GM19351 (cell line): ENCODE measurements at regions not wholly inside any gene's neighbourhood (a gene's known extent, or its start where the extent isn't known, plus 50 kb on each side); places are given as distances from the start of the nearest gene placed in this dataset.

Experiments
- ATAC-seq: cut with Tn5 transposase; IDR thresholded peaks from one replicate; pipeline ENCODE4 v1.9.1; 2021; ENCODE audit warnings: mild to moderate bottlenecking, moderate library complexity; ENCODE audit not compliant: unreplicated experiment

GRCh38 chr11:80241766-80242165 is 800.9 kb upstream of the TENM4 start:
- no peak for ATAC-seq

DNA sequence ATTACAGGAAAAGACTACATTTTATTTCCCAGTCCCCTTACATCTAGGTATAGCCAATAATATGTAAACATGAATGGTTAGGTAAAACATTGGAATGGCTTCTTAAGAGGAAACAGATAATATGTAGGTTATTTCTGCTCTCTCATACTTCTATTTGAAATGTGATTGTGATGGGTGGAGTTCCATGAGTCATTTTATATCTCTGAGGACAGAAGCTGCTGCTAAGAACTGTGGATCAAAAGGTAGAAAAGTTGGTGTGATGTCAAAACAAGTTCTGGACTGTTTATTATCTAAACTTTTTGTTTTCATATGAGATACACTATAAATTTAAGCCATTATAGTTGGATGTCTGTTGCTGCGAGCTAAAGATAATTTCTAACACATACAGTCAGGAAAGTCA is 799.4 kb upstream of the TENM4 start:
- no peak for ATAC-seq

GRCh38 chr11:80239217-80239616 is 798.4 kb upstream of the TENM4 start:
- ATAC-seq: no peak

- no peak for ATAC-seq
These were observed 787.1 kb upstream of the TENM4 start for GRCh38 chr11:80227915-80228314.

DNA sequence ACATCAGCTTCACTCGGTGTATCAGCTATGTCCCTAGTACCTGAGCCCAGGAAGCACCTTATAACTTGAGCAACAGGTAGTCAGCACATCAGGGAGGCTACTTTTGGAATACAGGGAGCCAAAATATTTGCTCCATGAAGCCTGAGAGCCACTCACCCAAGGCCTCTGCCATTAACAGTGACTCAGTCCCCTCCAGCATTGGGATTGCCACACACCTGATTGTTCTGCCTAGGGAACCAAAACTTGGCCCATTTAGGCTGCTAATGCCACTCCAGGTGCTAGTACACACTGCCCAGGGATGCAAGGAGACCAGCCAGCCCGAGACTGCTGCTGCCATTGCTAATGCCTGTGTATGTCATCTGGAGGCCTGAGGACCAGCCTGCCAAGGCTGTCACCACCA is 773.6 kb upstream of the TENM4 start:
- ATAC-seq: no peak

- ATAC-seq: no peak
These were observed 770.8 kb upstream of the TENM4 start for GRCh38 chr11:80211673-80212072.

- ATAC-seq: no peak
These were observed 763.2 kb upstream of the TENM4 start for GRCh38 chr11:80204021-80204420.

- ATAC-seq: no peak
These were observed 756.2 kb upstream of the TENM4 start for GRCh38 chr11:80196932-80197554.

DNA sequence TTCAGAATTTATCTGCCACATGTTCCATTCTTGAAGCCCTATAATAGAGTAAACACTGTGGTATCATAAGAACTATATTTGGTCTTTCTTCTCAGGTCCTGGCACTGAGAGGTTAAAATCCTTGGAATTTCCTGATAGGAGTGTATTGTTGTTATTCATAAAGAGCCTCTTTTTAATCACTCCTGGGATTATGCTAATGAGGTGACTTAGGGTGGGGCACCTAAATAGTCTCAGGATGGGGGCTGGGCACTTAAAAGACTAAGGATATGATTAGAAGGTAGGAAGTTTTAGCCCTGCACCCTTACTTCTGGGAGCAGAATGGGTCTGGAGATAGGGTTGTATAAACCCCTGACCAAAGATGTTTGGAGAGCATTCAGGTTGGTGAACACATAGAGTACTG is 755.2 kb upstream of the TENM4 start:
- no peak for ATAC-seq

- ATAC-seq: no peak
These were observed 753.8 kb upstream of the TENM4 start for GRCh38 chr11:80194625-80195024.

DNA sequence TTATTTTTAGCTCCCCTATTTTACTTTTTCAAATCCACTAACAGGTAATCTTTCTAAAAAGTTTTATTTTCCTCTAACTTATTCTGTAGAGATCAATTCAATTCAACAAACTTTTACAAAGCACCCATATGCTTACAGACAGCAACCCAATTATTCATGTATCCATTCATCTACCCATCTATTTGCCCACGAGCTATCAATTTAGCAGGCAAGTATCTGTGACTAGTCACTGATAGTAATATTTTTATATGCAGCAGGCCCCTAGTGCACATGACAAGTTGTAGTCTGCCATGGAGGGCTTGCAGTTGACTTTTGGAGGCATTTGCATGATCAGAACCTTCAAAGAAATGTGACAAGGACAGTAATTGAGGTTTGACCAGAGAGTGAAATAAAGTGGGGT is 753.2 kb upstream of the TENM4 start:
- no peak for ATAC-seq

GRCh38 chr11:80188076-80188627 is 747.3 kb upstream of the TENM4 start:
- ATAC-seq: no peak

DNA sequence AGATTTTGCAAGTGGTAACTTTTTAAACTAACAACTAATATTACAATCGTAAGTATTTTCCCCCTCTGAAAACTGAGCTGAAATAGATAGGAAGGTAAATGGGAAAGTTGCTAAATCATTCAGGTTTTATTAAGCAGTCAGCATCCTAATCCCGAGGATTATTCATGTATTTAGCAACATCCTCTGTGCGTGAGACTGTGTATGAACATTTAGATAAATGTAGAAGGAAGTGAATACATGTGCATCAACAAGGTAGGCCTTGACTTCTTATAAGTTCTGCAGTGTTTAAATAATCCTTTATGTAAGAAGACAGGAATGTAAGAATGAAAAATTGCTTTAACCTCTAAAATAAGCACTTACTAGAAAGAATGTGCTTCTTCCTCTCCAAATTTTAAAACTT is 745.9 kb upstream of the TENM4 start:
- ATAC-seq: no peak

GRCh38 chr11:80182901-80183300 is 742.1 kb upstream of the TENM4 start:
- ATAC-seq: no peak

DNA sequence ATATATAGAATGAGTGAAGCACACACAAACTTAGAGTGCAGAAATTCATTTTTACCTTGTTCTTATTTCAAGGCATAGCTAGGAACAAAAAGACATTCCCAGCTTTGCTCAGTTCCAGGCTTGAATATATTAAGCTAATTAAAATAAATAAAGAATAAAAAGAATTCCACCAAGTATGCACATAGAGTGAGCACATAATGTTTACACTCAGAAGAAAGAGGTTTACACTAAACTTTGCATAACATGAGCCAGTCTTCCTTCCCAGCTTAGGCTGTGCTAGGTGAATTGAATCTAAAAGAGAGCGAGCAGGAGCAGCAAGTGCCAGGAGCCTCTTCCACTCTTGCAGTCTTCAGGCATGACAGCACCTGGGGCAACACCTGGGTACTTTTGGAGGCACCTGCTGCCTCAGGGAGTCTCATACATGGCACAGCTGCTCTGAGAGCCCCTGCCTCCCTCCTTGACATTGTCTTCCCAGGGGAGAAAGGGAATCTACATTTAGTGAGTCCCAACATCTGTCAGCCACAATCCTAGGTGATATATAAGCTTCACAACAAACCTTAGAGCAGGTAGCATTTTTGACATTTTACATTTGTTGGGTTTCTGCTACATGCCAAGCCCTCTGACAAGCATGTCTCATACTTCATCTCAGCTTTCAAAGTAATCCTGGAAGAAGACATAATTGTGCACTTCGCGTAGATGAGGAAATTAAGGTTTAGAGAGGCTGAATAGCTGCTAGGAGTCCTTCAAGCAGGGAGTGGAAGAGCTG is 732.7 kb upstream of the TENM4 start:
- ATAC-seq: no peak

- no peak for ATAC-seq
These were observed 728.0 kb upstream of the TENM4 start for GRCh38 chr11:80168796-80169195.

- ATAC-seq: no peak
These were observed 726.9 kb upstream of the TENM4 start for GRCh38 chr11:80167766-80168165.

GRCh38 chr11:80165744-80166143 is 724.9 kb upstream of the TENM4 start:
- no peak for ATAC-seq

DNA sequence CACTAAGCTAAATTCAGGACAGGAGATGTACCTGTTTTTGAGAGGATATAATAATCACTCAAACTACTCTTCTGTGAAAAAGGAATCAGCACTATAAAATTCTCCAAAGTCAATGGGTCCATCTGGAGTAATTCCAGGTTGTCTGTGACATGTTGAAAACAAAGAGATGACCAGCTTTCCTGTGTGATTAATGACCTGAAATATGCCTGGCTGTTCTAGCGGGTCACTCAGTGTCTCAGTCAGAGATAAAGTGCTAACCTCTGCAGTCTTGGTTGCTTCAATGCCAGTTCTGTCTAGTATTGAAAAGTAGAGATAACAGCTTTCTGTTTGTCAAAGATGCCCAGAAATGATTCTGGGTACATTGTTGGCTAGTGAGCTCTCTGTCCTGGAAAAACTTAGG is 722.6 kb upstream of the TENM4 start:
- ATAC-seq: no peak

GRCh38 chr11:80163011-80163410 is 722.2 kb upstream of the TENM4 start:
- no peak for ATAC-seq

GRCh38 chr11:80162387-80162786 is 721.6 kb upstream of the TENM4 start:
- ATAC-seq: no peak

DNA sequence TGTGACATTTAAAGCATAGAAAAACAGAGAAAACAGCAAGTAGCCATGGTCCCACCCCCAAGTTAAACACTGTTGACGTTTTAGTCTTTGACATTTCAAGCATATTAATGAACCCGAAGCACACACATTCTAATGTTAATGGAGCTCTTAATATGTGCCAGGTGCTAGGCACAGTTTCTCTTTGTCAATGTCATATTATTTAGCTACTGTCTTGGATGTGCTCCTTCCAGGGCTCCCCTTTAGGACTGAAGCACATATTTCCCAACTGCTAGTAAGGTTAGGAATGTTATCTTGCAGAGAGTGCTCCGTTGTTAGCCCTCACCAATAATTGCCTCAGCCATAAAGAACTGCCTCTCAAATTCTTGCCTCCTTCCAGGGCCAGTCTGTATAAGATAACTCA is 716.6 kb upstream of the TENM4 start:
- no peak for ATAC-seq
